A673 (cell line): ENCODE measurements at regions not wholly inside any gene's neighbourhood (a gene's known extent, or its start where the extent isn't known, plus 50 kb on each side); places are given as distances from the start of the nearest gene placed in this dataset.

Experiments used
- BruUV-seq: library from RNA; stranded (reverse); fragments of 400-500 nt; replicated peaks from 2 replicates; lab custom pipeline; 2021; lab: Mats Ljungman, UMichigan
- CTCF ChIA-PET: fragments of 300-600 bp; sonication (Branson Sonifier 250); formaldehyde crosslinking; loops from one replicate; lab custom pipeline; 2022; ENCODE audit warnings: antibody characterized with exemption; lab: Charles Lee
- POLR2A ChIA-PET: fragments of 300-600 bp; sonication (Branson Sonifier 250); formaldehyde crosslinking; loops from one replicate; lab custom pipeline; 2022; ENCODE audit warnings: antibody characterized with exemption; ENCODE audit not compliant: low non-redundant PET; lab: Charles Lee
- DNase-seq: peaks from one replicate; pipeline ENCODE4 v3.0.0-alpha.2; 2015; ENCODE audit warnings: low spot score
- H3K27ac ChIP-seq: fragments of 200-600 bp; sonication (generic); 2 replicates; pipeline ENCODE4 v1.5.1; 2016; ENCODE audit warnings: mixed run types, low read depth, mild to moderate bottlenecking, mixed read lengths, antibody characterized with exemption, low read length; ENCODE audit not compliant: poor library complexity, severe bottlenecking
- H3K27me3 ChIP-seq: fragments of 200-600 bp; sonication (generic); replicated peaks from 2 replicates; pipeline ENCODE4 v1.6.1; 2017; ENCODE audit warnings: mixed run types, low read depth, mild to moderate bottlenecking, mixed read lengths, antibody characterized with exemption, low read length; ENCODE audit not compliant: insufficient read depth, poor library complexity
- H3K36me3 ChIP-seq: fragments of 200-600 bp; sonication (generic); 2 replicates; pipeline ENCODE4 v1.6.1; 2016; ENCODE audit warnings: mixed run types, mild to moderate bottlenecking, mixed read lengths, antibody characterized with exemption, low read length; ENCODE audit not compliant: insufficient read depth, poor library complexity, severe bottlenecking
- H3K4me1 ChIP-seq: fragments of 200-600 bp; sonication (generic); 2 replicates; pipeline ENCODE4 v1.6.1; 2017; ENCODE audit warnings: mixed run types, mild to moderate bottlenecking, mixed read lengths, antibody characterized with exemption, low read length; ENCODE audit not compliant: insufficient read depth, poor library complexity, severe bottlenecking
- H3K4me3 ChIP-seq: fragments of 200-600 bp; sonication (generic); 2 replicates; pipeline ENCODE4 v1.5.1; 2016; ENCODE audit warnings: low read depth, mixed run types, mild to moderate bottlenecking, mixed read lengths, low read length; ENCODE audit not compliant: poor library complexity, severe bottlenecking
- H3K9me3 ChIP-seq: fragments of 200-600 bp; sonication (generic); 2 replicates; pipeline ENCODE4 v1.6.1; 2016; ENCODE audit warnings: mixed run types, low read depth, mild to moderate bottlenecking, mixed read lengths, antibody characterized with exemption, low read length; ENCODE audit not compliant: poor library complexity, severe bottlenecking
- EZH2 ChIP-seq: fragments of 200-600 bp; sonication (generic); IDR thresholded peaks from 2 replicates; pipeline ENCODE4 v1.6.1; 2017; ENCODE audit warnings: borderline replicate concordance, low read depth, mild to moderate bottlenecking, mixed read lengths, antibody characterized with exemption, low read length; ENCODE audit not compliant: poor library complexity, severe bottlenecking
- intact Hi-C: fragments of 100-400 bp; cut with micrococcal nuclease; formaldehyde crosslinking; loops from one replicate; pipeline ENCODE4 v1.10.0; 2022; ENCODE audit not compliant: unreplicated experiment
- TF ChIP-seq, protein P1 (sequence below): fragments of 300-800, 200-600 bp; sonication (generic); conservative IDR thresholded peaks from 2 replicates; pipeline ENCODE4 v1.5.1; 2017; ENCODE audit warnings: low read depth, mild to moderate bottlenecking, antibody characterized with exemption, low read length, moderate library complexity, mixed read lengths

DNA sequence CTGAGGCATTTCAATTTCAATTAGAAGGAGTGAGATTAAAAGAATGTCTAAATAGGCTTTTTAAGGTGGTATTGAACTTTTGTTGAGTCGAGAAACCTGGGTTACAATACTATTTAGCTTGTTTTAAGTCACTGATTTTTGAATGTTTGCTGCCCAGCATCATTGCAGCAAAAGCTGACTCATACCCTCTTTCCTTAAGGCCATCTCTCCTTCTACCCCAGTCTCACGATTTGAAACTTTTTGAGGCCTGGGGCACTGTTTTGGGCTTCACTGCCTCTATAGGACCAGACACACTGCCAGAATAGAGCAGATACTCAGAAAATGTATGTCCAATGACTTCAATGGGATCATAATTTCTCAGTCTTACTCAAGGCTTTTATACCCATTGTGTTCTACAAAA lies 319.6 kb upstream of the TGFBR2 start:
- H3K27me3 ChIP-seq: no peaks in the 10 kb centered on the region
- no TSS peak for BruUV-seq
- no peak for DNase-seq
- H3K27ac ChIP-seq: no peak overlapping the region
- H3K9me3 ChIP-seq: no peaks in the 10 kb centered on the region
- TF ChIP-seq, protein P1, sequence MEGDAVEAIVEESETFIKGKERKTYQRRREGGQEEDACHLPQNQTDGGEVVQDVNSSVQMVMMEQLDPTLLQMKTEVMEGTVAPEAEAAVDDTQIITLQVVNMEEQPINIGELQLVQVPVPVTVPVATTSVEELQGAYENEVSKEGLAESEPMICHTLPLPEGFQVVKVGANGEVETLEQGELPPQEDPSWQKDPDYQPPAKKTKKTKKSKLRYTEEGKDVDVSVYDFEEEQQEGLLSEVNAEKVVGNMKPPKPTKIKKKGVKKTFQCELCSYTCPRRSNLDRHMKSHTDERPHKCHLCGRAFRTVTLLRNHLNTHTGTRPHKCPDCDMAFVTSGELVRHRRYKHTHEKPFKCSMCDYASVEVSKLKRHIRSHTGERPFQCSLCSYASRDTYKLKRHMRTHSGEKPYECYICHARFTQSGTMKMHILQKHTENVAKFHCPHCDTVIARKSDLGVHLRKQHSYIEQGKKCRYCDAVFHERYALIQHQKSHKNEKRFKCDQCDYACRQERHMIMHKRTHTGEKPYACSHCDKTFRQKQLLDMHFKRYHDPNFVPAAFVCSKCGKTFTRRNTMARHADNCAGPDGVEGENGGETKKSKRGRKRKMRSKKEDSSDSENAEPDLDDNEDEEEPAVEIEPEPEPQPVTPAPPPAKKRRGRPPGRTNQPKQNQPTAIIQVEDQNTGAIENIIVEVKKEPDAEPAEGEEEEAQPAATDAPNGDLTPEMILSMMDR: no peak
- no peak for TF ChIP-seq EZH2
- no peaks in the 10 kb centered on the region for H3K36me3 ChIP-seq
- H3K4me1 ChIP-seq: peaks cover 56% of the 10 kb centered on the region
- CTCF ChIA-PET: no interaction called here
- no peak overlapping the region for H3K4me3 ChIP-seq
- POLR2A ChIA-PET: no interaction called here
- intact Hi-C loops: loop anchor here (5.0 kb wide), 1 partner anchor 85 kb away; no protein-coding TSS in a partner anchor

DNA sequence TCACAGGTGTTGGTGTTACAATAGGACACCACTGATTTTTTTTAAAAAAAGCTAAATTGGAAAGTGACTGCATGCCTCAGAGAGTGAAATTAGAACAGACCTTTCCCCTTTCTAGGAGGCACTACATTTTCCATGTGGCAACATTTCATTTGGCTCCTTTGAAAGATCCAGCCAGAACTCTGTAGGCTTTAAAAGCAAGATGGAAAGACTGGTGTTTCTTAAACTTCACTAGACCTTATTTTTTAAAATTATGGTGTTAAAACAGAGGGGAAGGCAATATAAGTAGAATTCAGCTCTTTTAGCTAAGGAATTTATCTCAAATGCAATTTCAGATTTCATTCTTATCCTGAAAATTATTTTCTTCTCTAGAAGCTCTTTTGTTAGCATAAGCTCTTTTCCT lies 317.6 kb upstream of the TGFBR2 start:
- ChIA-PET CTCF (no interaction called here), POLR2A (interaction anchor here (0.5 to 0.8 kb wide), 2 partner anchors 242 to 493 kb away, joined by 3 to 5 read pairs; no protein-coding TSS in a partner anchor)
- Histone ChIP-seq H3K27me3 (no peaks in the 10 kb centered on the region), H3K36me3 (no peaks in the 10 kb centered on the region), H3K9me3 (no peaks in the 10 kb centered on the region), H3K27ac (no peak overlapping the region), H3K4me1 (peaks cover 55% of the 10 kb centered on the region), H3K4me3 (no peak overlapping the region)
- intact Hi-C loops: loop anchor here (5.0 kb wide), 1 partner anchor 87 kb away; no protein-coding TSS in a partner anchor
- TF ChIP-seq EZH2: no peak
- TF ChIP-seq, protein P1: no peak
- DNase-seq: no peak
- BruUV-seq: no TSS peak

DNA sequence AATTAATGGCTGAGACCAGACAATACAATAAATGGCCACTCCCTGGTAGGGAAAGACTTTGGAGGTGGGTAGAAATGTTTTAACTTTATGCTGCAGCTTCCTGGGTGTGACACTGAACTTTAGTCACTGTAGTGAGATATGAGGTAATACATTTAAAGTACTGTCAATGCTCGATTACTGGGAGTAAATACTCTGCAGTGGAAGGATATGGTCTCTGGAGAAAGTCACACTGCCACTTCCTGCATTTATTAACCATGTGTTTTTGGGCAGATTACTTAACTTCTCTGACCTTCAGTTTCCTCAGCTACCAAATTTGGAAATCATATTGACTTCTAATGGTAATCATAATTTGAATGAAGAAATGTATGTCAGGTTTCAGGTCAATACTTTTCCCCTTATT lies 317.1 kb upstream of the TGFBR2 start:
- Histone ChIP-seq H3K27ac (no peak overlapping the region), H3K27me3 (no peaks in the 10 kb centered on the region), H3K4me3 (no peak overlapping the region), H3K9me3 (no peaks in the 10 kb centered on the region), H3K4me1 (peaks cover 51% of the 10 kb centered on the region), H3K36me3 (no peaks in the 10 kb centered on the region)
- BruUV-seq: no TSS peak
- no peak for DNase-seq
- ChIA-PET POLR2A (interaction anchor here (0.8 kb wide), 1 partner anchor 493 kb away, joined by 3 read pairs; no protein-coding TSS in a partner anchor), CTCF (no interaction called here)
- intact Hi-C loops: loop anchor here (5.0 kb wide), 1 partner anchor 87 kb away; no protein-coding TSS in a partner anchor
- TF ChIP-seq EZH2: no peak
- TF ChIP-seq, protein P1: no peak
